ENCODE measurements at regions not wholly inside any gene's neighbourhood (a gene's known extent, or its start where the extent isn't known, plus 50 kb on each side); places are given as distances from the start of the nearest gene placed in this dataset.

GRCh38 chr13:88125055-88125454 lies 453.9 kb downstream of the SLITRK5 start:
- H3K4me3 Mint-ChIP-seq: no peak overlapping the region
- no peaks in the 10 kb centered on the region for H3K36me3 Mint-ChIP-seq

GRCh38 chr13:88136098-88136790 lies 465.1 kb downstream of the SLITRK5 start:
- peaks cover 1% of the 10 kb centered on the region for H3K9me3 Mint-ChIP-seq
- no peaks in the 10 kb centered on the region for H3K4me1 Mint-ChIP-seq
- no peak for DNase-seq
- no peak overlapping the region for H3K4me3 Mint-ChIP-seq
- H3K27me3 Mint-ChIP-seq: no peaks in the 10 kb centered on the region
- H3K36me3 Mint-ChIP-seq: no peaks in the 10 kb centered on the region
- H3K27ac Mint-ChIP-seq: no peak overlapping the region

More at GRCh38 chr13:88125055-88125454, 453.9 kb downstream of the SLITRK5 start:
- Mint-ChIP-seq H3K4me1 (no peaks in the 10 kb centered on the region), H3K27ac (no peak overlapping the region), H3K27me3 (no peaks in the 10 kb centered on the region), H3K9me3 (peaks cover 9% of the 10 kb centered on the region)
- DNase-seq: no peak

GRCh38 chr13:88142653-88143052 lies 471.5 kb downstream of the SLITRK5 start:
- no peak overlapping the region for H3K27ac Mint-ChIP-seq
- no peak overlapping the region for H3K4me3 Mint-ChIP-seq
- peaks cover 8% of the 10 kb centered on the region for H3K9me3 Mint-ChIP-seq
- H3K36me3 Mint-ChIP-seq: no peaks in the 10 kb centered on the region
- DNase-seq: no peak
- no peaks in the 10 kb centered on the region for H3K27me3 Mint-ChIP-seq
- H3K4me1 Mint-ChIP-seq: no peaks in the 10 kb centered on the region

GRCh38 chr13:88144580-88144979 lies 473.4 kb downstream of the SLITRK5 start:
- peaks cover 8% of the 10 kb centered on the region for H3K9me3 Mint-ChIP-seq
- H3K4me3 Mint-ChIP-seq: no peak overlapping the region
- H3K27me3 Mint-ChIP-seq: no peaks in the 10 kb centered on the region
- H3K4me1 Mint-ChIP-seq: no peaks in the 10 kb centered on the region
- no peaks in the 10 kb centered on the region for H3K36me3 Mint-ChIP-seq
- DNase-seq: no peak
- no peak overlapping the region for H3K27ac Mint-ChIP-seq

GRCh38 chr13:88153353-88153752 lies 482.2 kb downstream of the SLITRK5 start:
- Mint-ChIP-seq H3K27ac (no peak overlapping the region), H3K4me3 (no peak overlapping the region), H3K27me3 (no peaks in the 10 kb centered on the region), H3K4me1 (no peaks in the 10 kb centered on the region), H3K36me3 (no peaks in the 10 kb centered on the region), H3K9me3 (no peaks in the 10 kb centered on the region)
- DNase-seq: no peak

GRCh38 chr13:88154001-88154400 lies 482.8 kb downstream of the SLITRK5 start:
- H3K36me3 Mint-ChIP-seq: no peaks in the 10 kb centered on the region
- H3K4me3 Mint-ChIP-seq: no peak overlapping the region
- no peak for DNase-seq
- H3K27ac Mint-ChIP-seq: no peak overlapping the region
- H3K27me3 Mint-ChIP-seq: no peaks in the 10 kb centered on the region
- no peaks in the 10 kb centered on the region for H3K9me3 Mint-ChIP-seq
- no peaks in the 10 kb centered on the region for H3K4me1 Mint-ChIP-seq

- Mint-ChIP-seq H3K36me3 (no peaks in the 10 kb centered on the region), H3K27ac (no peak overlapping the region), H3K4me3 (no peak overlapping the region), H3K9me3 (no peaks in the 10 kb centered on the region), H3K4me1 (no peaks in the 10 kb centered on the region), H3K27me3 (no peaks in the 10 kb centered on the region)
- no peak for DNase-seq
Observed at GRCh38 chr13:88162076-88162702, 491.0 kb downstream of the SLITRK5 start.

- Mint-ChIP-seq H3K4me1 (no peaks in the 10 kb centered on the region), H3K4me3 (no peak overlapping the region), H3K9me3 (peaks cover 2% of the 10 kb centered on the region), H3K36me3 (no peaks in the 10 kb centered on the region), H3K27ac (no peak overlapping the region), H3K27me3 (no peaks in the 10 kb centered on the region)
- no peak for DNase-seq
Observed at GRCh38 chr13:88176231-88176630, 505.1 kb downstream of the SLITRK5 start.

- DNase-seq: no peak
- Mint-ChIP-seq H3K27ac (no peak overlapping the region), H3K4me1 (no peaks in the 10 kb centered on the region), H3K27me3 (no peaks in the 10 kb centered on the region), H3K36me3 (no peaks in the 10 kb centered on the region), H3K9me3 (peaks cover under 1% of the 10 kb centered on the region), H3K4me3 (no peak overlapping the region)
Observed at GRCh38 chr13:88183440-88183839, 512.3 kb downstream of the SLITRK5 start.

GRCh38 chr13:88188986-88189385 lies 517.8 kb downstream of the SLITRK5 start:
- Mint-ChIP-seq H3K36me3 (no peaks in the 10 kb centered on the region), H3K27ac (no peak overlapping the region), H3K27me3 (no peaks in the 10 kb centered on the region), H3K4me1 (no peaks in the 10 kb centered on the region), H3K9me3 (peaks cover 2% of the 10 kb centered on the region), H3K4me3 (no peak overlapping the region)
- no peak for DNase-seq

GRCh38 chr13:88189728-88190127 lies 518.6 kb downstream of the SLITRK5 start:
- Mint-ChIP-seq H3K27ac (no peak overlapping the region), H3K9me3 (peaks cover 2% of the 10 kb centered on the region), H3K4me1 (no peaks in the 10 kb centered on the region), H3K4me3 (no peak overlapping the region), H3K27me3 (no peaks in the 10 kb centered on the region), H3K36me3 (no peaks in the 10 kb centered on the region)
- DNase-seq: no peak

GRCh38 chr13:88196106-88196505 lies 524.9 kb downstream of the SLITRK5 start:
- no peak for DNase-seq
- H3K27me3 Mint-ChIP-seq: no peaks in the 10 kb centered on the region
- H3K27ac Mint-ChIP-seq: no peak overlapping the region
- no peaks in the 10 kb centered on the region for H3K4me1 Mint-ChIP-seq
- no peak overlapping the region for H3K4me3 Mint-ChIP-seq
- peaks cover 14% of the 10 kb centered on the region for H3K9me3 Mint-ChIP-seq
- H3K36me3 Mint-ChIP-seq: no peaks in the 10 kb centered on the region

GRCh38 chr13:88217372-88217771 lies 546.2 kb downstream of the SLITRK5 start:
- no peaks in the 10 kb centered on the region for H3K9me3 Mint-ChIP-seq
- DNase-seq: no peak
- no peaks in the 10 kb centered on the region for H3K4me1 Mint-ChIP-seq
- no peaks in the 10 kb centered on the region for H3K36me3 Mint-ChIP-seq
- H3K27me3 Mint-ChIP-seq: no peaks in the 10 kb centered on the region
- H3K4me3 Mint-ChIP-seq: no peak overlapping the region
- H3K27ac Mint-ChIP-seq: no peak overlapping the region

GRCh38 chr13:88217883-88218282 lies 546.7 kb downstream of the SLITRK5 start:
- Mint-ChIP-seq H3K36me3 (no peaks in the 10 kb centered on the region), H3K27me3 (no peaks in the 10 kb centered on the region), H3K27ac (no peak overlapping the region), H3K9me3 (no peaks in the 10 kb centered on the region), H3K4me3 (no peak overlapping the region), H3K4me1 (no peaks in the 10 kb centered on the region)
- DNase-seq: no peak

GRCh38 chr13:88223958-88224357 lies 552.8 kb downstream of the SLITRK5 start:
- H3K4me3 Mint-ChIP-seq: no peak overlapping the region
- H3K4me1 Mint-ChIP-seq: no peaks in the 10 kb centered on the region
- no peaks in the 10 kb centered on the region for H3K27me3 Mint-ChIP-seq
- no peak for DNase-seq
- H3K36me3 Mint-ChIP-seq: no peaks in the 10 kb centered on the region
- H3K27ac Mint-ChIP-seq: no peak overlapping the region
- H3K9me3 Mint-ChIP-seq: peaks cover 4% of the 10 kb centered on the region

GRCh38 chr13:88235441-88235840 lies 564.3 kb downstream of the SLITRK5 start:
- no peaks in the 10 kb centered on the region for H3K9me3 Mint-ChIP-seq
- H3K4me1 Mint-ChIP-seq: no peaks in the 10 kb centered on the region
- no peak for DNase-seq
- H3K36me3 Mint-ChIP-seq: no peaks in the 10 kb centered on the region
- H3K4me3 Mint-ChIP-seq: no peak overlapping the region
- H3K27ac Mint-ChIP-seq: no peak overlapping the region
- H3K27me3 Mint-ChIP-seq: no peaks in the 10 kb centered on the region

Data from activated naive CD8-positive, alpha-beta T cell treated with anti-CD3 and anti-CD28 coated beads for 36 hours (primary cell).